Neural cell (in vitro differentiated cells): ENCODE measurements at regions not wholly inside any gene's neighbourhood (a gene's known extent, or its start where the extent isn't known, plus 50 kb on each side); places are given as distances from the start of the nearest gene placed in this dataset.

Experiments
- CTCF ChIP-seq: fragments of 450-650 bp; IDR thresholded peaks from 2 replicates; pipeline ENCODE4 v1.5.1; 2014; ENCODE audit warnings: antibody characterized with exemption, mild to moderate bottlenecking, moderate library complexity; ENCODE audit not compliant: poor library complexity, severe bottlenecking
- EP300 ChIP-seq: fragments of 450-650 bp; conservative IDR thresholded peaks from 2 replicates; pipeline ENCODE4 v1.6.1; 2014; ENCODE audit warnings: antibody characterized with exemption, mild to moderate bottlenecking, moderate library complexity; ENCODE audit not compliant: poor library complexity, severe bottlenecking
- EZH2 ChIP-seq: fragments of 200-600, 300-800 bp; shearing (Covaris generic), sonication (generic); IDR thresholded peaks from 2 replicates; pipeline ENCODE4 v1.6.1; 2014; ENCODE audit warnings: antibody characterized with exemption, low read length, borderline replicate concordance, mild to moderate bottlenecking; ENCODE audit not compliant: insufficient read depth, poor library complexity, severe bottlenecking
- MXI1 ChIP-seq: fragments of 450-650 bp; conservative IDR thresholded peaks from 2 replicates; pipeline ENCODE4 v1.6.1; 2014; ENCODE audit warnings: antibody characterized with exemption, mild to moderate bottlenecking; ENCODE audit not compliant: poor library complexity, severe bottlenecking
- POLR2AphosphoS5 ChIP-seq: IDR thresholded peaks from 2 replicates; pipeline ENCODE4 v1.6.1; 2012
- RAD21 ChIP-seq: fragments of 450-650 bp; conservative IDR thresholded peaks from 2 replicates; pipeline ENCODE4 v1.6.1; 2014; ENCODE audit warnings: antibody characterized with exemption, mild to moderate bottlenecking, moderate library complexity
- SMC3 ChIP-seq: fragments of 450-650 bp; conservative IDR thresholded peaks from 2 replicates; pipeline ENCODE4 v1.6.1; 2014; ENCODE audit warnings: antibody characterized with exemption, mild to moderate bottlenecking, moderate library complexity; ENCODE audit not compliant: poor library complexity

- TF ChIP-seq CTCF (no peak), SMC3 (no peak), EZH2 (no peak), POLR2AphosphoS5 (no peak), MXI1 (no peak), EP300 (no peak), RAD21 (no peak)
Observed at GRCh38 chr7:132035517-132036362, 479.3 kb upstream of the PODXL start.
